GM12891 (cell line): ENCODE measurements at regions not wholly inside any gene's neighbourhood (a gene's known extent, or its start where the extent isn't known, plus 50 kb on each side); places are given as distances from the start of the nearest gene placed in this dataset.

ENCODE experiments used
- POLR2A ChIP-seq: IDR thresholded peaks from 2 replicates; pipeline ENCODE4 v1.6.1; 2011; ENCODE audit warnings: low read depth, low read length, control low read depth
- POLR2AphosphoS5 ChIP-seq: IDR thresholded peaks from 2 replicates; pipeline ENCODE4 v1.6.1; 2011; ENCODE audit warnings: low read depth, low read length, control low read depth
- SPI1 ChIP-seq: IDR thresholded peaks from 2 replicates; pipeline ENCODE4 v1.6.1; 2011; ENCODE audit warnings: low read depth, low read length, control low read depth

DNA sequence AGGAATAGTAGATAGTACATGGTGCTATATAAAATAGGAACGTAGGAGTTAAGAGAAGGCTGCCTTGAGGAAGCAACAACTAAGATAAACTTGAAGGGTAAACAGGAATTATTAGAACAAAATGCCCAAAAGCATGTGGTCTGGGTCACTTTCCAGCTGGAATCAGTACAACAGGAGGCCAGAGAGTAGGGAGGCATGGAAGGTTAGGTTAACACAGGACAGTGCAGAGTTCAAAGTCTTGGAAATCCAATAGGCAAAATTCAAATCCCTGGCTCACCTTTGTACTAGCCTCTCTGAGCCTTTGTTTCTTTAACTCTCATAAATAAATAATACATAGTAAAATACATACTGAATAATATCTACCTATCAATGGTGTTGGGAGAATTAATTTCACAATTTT, 69.0 kb upstream of the NEK7 start:
- TF ChIP-seq SPI1 (no peak), POLR2AphosphoS5 (no peak), POLR2A (no peak)
